ENCODE measurements at regions not wholly inside any gene's neighbourhood (a gene's known extent, or its start where the extent isn't known, plus 50 kb on each side); places are given as distances from the start of the nearest gene placed in this dataset.

DNA sequence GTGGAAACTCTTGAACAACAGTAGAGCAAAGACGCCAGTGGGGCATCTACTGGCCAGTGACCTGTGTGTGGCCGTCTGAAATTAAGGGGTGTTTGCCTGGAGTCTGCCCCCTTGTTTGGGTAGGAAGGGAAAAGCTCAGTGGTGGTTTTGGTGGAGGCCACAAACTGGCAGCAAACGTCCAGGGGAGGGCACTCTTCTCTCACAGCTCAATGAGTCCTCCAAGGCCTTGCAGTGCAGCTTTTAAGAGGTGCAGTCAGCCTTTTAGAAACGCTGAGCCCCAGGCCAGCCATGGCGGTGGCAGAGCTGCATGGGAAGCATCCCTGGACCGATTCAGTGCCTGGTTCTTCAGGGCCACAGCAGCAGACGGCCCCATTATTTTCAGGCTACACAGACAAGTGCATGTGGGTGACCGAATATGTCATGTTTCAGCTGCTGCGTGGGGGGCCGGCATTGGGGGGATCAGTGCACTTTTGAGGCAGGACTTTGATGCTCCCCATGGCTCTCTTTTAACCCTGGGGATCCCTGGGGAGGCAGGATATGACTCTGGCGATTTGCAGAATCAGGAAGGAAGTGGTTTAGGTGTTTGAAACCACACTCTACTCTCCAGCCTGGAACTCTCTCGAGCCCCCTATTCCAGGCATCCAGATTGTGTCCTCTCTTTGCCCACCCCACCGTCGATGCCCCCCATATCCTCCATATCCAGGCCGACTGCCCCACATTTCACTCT is 414.0 kb downstream of the PRDM2 start:
- no peak overlapping the region for H3K4me3 ChIP-seq (ENCODE audit: low read length)
- H3K4me3 Mint-ChIP-seq: no peak overlapping the region
- ATAC-seq (no peak), DNase-seq (peak in 1 of 2 donors; percentile 9)
- peaks cover 4% of the 10 kb centered on the region for H3K4me1 ChIP-seq (ENCODE audit: control insufficient read depth, insufficient read depth, low read length)
- intact Hi-C loops (cut with micrococcal nuclease): no loop called here
- H3K36me3 ChIP-seq (ENCODE audit: control insufficient read depth, insufficient read depth, low read length): no peaks in the 10 kb centered on the region
- no peaks in the 10 kb centered on the region for H3K9me3 ChIP-seq (ENCODE audit: control insufficient read depth, insufficient read depth, low read length)
- no peaks in the 10 kb centered on the region for H3K27me3 ChIP-seq (ENCODE audit: control insufficient read depth, insufficient read depth, low read length)
- H3K27ac Mint-ChIP-seq: no peak overlapping the region
- WGBS (ENCODE audit: insufficient coverage): 28% methylated on average over 14 of the region's 15 CpGs
- H3K27me3 Mint-ChIP-seq (ENCODE audit: low read depth in 2 of 2): peaks cover 13 to 28% of the 10 kb centered on the region in 2 donors
- H3K4me1 Mint-ChIP-seq: peaks cover 11 to 12% of the 10 kb centered on the region in 2 donors
- no peak overlapping the region for H3K27ac ChIP-seq (ENCODE audit: low read length)
- H3K36me3 Mint-ChIP-seq: no peaks in the 10 kb centered on the region
- TF ChIP-seq, protein P1, sequence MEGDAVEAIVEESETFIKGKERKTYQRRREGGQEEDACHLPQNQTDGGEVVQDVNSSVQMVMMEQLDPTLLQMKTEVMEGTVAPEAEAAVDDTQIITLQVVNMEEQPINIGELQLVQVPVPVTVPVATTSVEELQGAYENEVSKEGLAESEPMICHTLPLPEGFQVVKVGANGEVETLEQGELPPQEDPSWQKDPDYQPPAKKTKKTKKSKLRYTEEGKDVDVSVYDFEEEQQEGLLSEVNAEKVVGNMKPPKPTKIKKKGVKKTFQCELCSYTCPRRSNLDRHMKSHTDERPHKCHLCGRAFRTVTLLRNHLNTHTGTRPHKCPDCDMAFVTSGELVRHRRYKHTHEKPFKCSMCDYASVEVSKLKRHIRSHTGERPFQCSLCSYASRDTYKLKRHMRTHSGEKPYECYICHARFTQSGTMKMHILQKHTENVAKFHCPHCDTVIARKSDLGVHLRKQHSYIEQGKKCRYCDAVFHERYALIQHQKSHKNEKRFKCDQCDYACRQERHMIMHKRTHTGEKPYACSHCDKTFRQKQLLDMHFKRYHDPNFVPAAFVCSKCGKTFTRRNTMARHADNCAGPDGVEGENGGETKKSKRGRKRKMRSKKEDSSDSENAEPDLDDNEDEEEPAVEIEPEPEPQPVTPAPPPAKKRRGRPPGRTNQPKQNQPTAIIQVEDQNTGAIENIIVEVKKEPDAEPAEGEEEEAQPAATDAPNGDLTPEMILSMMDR (IDR thresholded peaks at IDR 0.05): no peak
- H3K9me3 Mint-ChIP-seq: no peaks in the 10 kb centered on the region

DNA sequence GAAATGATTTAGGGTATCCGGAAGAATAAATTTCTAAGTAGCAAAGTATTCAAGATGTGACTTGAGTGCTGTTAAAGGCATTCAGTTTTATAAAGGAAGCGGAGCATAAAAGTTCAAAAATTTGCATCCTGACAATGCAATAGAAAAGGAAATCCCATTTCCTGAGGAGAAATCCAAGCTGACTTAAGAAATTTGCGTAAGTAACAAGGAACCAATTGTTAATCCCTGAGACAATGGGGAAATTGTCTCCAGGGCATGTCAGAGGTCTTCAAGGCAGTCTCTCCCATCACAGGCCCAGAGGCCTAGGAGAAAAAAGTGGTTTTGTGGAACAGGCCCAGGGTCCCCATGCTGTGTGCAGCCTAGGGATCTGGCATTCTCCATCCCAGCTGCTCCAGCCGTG is 416.0 kb downstream of the PRDM2 start:
- H3K4me3 ChIP-seq (ENCODE audit: low read length): no peak overlapping the region
- no peak for DNase-seq
- no peaks in the 10 kb centered on the region for H3K9me3 Mint-ChIP-seq
- no peak overlapping the region for H3K27ac Mint-ChIP-seq
- 86% methylated on average over 4 of the region's 4 CpGs for WGBS (ENCODE audit: insufficient coverage)
- no peaks in the 10 kb centered on the region for H3K36me3 ChIP-seq (ENCODE audit: control insufficient read depth, insufficient read depth, low read length)
- H3K27me3 ChIP-seq (ENCODE audit: control insufficient read depth, insufficient read depth, low read length): no peaks in the 10 kb centered on the region
- no peaks in the 10 kb centered on the region for H3K36me3 Mint-ChIP-seq
- H3K4me3 Mint-ChIP-seq: no peak overlapping the region
- H3K27ac ChIP-seq (ENCODE audit: low read length): no peak overlapping the region
- no peaks in the 10 kb centered on the region for H3K9me3 ChIP-seq (ENCODE audit: control insufficient read depth, insufficient read depth, low read length)
- ATAC-seq: no peak
- peaks cover 11 to 12% of the 10 kb centered on the region in 2 donors for H3K4me1 Mint-ChIP-seq
- H3K4me1 ChIP-seq (ENCODE audit: control insufficient read depth, insufficient read depth, low read length): peaks cover 4% of the 10 kb centered on the region
- intact Hi-C loops (cut with micrococcal nuclease): no loop called here
- H3K27me3 Mint-ChIP-seq (ENCODE audit: low read depth in 2 of 2): peaks cover 19 to 47% of the 10 kb centered on the region in 2 donors
- TF ChIP-seq, protein P1 (IDR thresholded peaks at IDR 0.05): no peak

DNA sequence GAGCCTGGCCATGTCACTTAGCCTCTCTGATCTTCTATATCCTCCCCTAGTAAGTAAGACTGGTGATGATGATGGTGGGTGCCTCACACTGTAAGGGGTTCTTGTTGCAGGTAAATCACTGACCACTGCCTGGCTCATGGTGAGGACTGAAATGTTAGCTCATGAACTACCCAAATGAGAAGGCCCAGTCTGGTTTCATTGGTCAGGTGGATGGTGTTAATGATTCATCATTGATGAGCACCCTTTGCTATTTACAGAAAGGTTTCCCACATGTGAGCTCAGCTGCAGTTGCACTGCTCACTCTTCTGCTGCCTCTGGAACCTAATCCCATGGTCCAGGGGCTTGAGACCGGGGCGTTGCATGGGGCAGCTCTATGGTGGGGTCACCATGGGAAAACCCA is 417.7 kb downstream of the PRDM2 start:
- H3K27me3 Mint-ChIP-seq (ENCODE audit: low read depth in 2 of 2): peaks cover 22 to 58% of the 10 kb centered on the region in 2 donors
- H3K27ac Mint-ChIP-seq: no peak overlapping the region
- TF ChIP-seq, protein P1 (IDR thresholded peaks at IDR 0.05): no peak
- H3K4me1 ChIP-seq (ENCODE audit: control insufficient read depth, insufficient read depth, low read length): peaks cover 4% of the 10 kb centered on the region
- no peaks in the 10 kb centered on the region for H3K9me3 Mint-ChIP-seq
- intact Hi-C loops (cut with micrococcal nuclease): no loop called here
- H3K27ac ChIP-seq (ENCODE audit: low read length): no peak overlapping the region
- H3K9me3 ChIP-seq (ENCODE audit: control insufficient read depth, insufficient read depth, low read length): no peaks in the 10 kb centered on the region
- peaks cover 11 to 12% of the 10 kb centered on the region in 2 donors for H3K4me1 Mint-ChIP-seq
- H3K4me3 Mint-ChIP-seq: no peak overlapping the region
- DNase-seq (no peak), ATAC-seq (no peak)
- H3K36me3 Mint-ChIP-seq: no peaks in the 10 kb centered on the region
- no peak overlapping the region for H3K4me3 ChIP-seq (ENCODE audit: low read length)
- H3K27me3 ChIP-seq (ENCODE audit: control insufficient read depth, insufficient read depth, low read length): no peaks in the 10 kb centered on the region
- 69% methylated on average over 2 of the region's 2 CpGs for WGBS (ENCODE audit: insufficient coverage)
- H3K36me3 ChIP-seq (ENCODE audit: control insufficient read depth, insufficient read depth, low read length): no peaks in the 10 kb centered on the region
